GM15510 (cell line): ENCODE measurements at regions not wholly inside any gene's neighbourhood (a gene's known extent, or its start where the extent isn't known, plus 50 kb on each side); places are given as distances from the start of the nearest gene placed in this dataset.

ENCODE experiments used
- POLR2A ChIP-seq: IDR thresholded peaks from 3 replicates; pipeline ENCODE4 v1.6.1; 2011; ENCODE audit warnings: borderline replicate concordance; ENCODE audit not compliant: insufficient read length; ENCODE audit errors: extremely low read depth

GRCh38 chr5:56676091-56676768 is 139.1 kb upstream of the MAP3K1 start:
- TF ChIP-seq POLR2A = no peak

- no peak for TF ChIP-seq POLR2A
Observed at GRCh38 chr5:56674441-56674840, 140.9 kb upstream of the MAP3K1 start.

GRCh38 chr5:56673171-56673570 is 142.2 kb upstream of the MAP3K1 start:
- no peak for TF ChIP-seq POLR2A

GRCh38 chr5:56671571-56671970 is 143.8 kb upstream of the MAP3K1 start:
- no peak for TF ChIP-seq POLR2A

- TF ChIP-seq POLR2A = no peak
Observed at GRCh38 chr5:56670916-56671315, 144.4 kb upstream of the MAP3K1 start.

- no peak for TF ChIP-seq POLR2A
Observed at GRCh38 chr5:56669534-56670483, 145.5 kb upstream of the MAP3K1 start.

GRCh38 chr5:56668996-56669395 is 146.4 kb upstream of the MAP3K1 start:
- no peak for TF ChIP-seq POLR2A

- no peak for TF ChIP-seq POLR2A
Observed at GRCh38 chr5:56667692-56668091, 147.7 kb upstream of the MAP3K1 start.

GRCh38 chr5:56666901-56667300 is 148.4 kb upstream of the MAP3K1 start:
- no peak for TF ChIP-seq POLR2A

- TF ChIP-seq POLR2A = no peak
Observed at GRCh38 chr5:56664025-56664424, 151.3 kb upstream of the MAP3K1 start.

GRCh38 chr5:56663523-56663922 is 151.8 kb upstream of the MAP3K1 start:
- no peak for TF ChIP-seq POLR2A

- no peak for TF ChIP-seq POLR2A
Observed at GRCh38 chr5:56662893-56663292, 152.5 kb upstream of the MAP3K1 start.

GRCh38 chr5:56659971-56660370 is 155.4 kb upstream of the MAP3K1 start:
- TF ChIP-seq POLR2A = no peak

- no peak for TF ChIP-seq POLR2A
Observed at GRCh38 chr5:56658972-56659371, 156.4 kb upstream of the MAP3K1 start.

- no peak for TF ChIP-seq POLR2A
Observed at GRCh38 chr5:56656846-56657726, 158.3 kb upstream of the MAP3K1 start.

GRCh38 chr5:56651893-56652292 is 163.5 kb upstream of the MAP3K1 start:
- no peak for TF ChIP-seq POLR2A

- no peak for TF ChIP-seq POLR2A
Observed at GRCh38 chr5:56650386-56650785, 165.0 kb upstream of the MAP3K1 start.
